ENCODE measurements at regions not wholly inside any gene's neighbourhood (a gene's known extent, or its start where the extent isn't known, plus 50 kb on each side); places are given as distances from the start of the nearest gene placed in this dataset.

DNA sequence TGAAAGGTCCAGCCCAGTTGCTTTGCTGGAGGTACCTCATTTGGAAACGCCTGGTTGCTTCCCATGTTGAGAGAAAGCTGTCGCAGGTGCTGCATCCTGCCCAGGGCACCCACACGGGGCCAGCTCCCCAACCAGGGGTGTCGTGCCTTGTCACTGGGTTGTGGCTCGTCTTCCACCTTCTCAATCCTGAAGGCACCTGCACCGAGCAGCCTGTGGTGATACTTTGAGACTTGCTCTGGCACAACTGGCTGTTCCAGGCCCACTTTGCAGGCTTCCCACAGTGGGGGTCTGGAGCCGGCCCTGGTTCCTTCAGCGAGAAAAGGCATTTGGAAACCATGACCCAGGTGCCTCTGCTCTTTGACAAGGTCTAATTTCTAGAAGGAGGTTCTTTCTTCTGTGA is 197.3 kb upstream of the PPP2R2D start:
- H3K9me3 Mint-ChIP-seq, result peaks cover 11% of the 10 kb centered on the region
- H3K36me3 Mint-ChIP-seq (ENCODE audit: low read depth), result no peaks in the 10 kb centered on the region
- no peak overlapping the region for H3K27ac Mint-ChIP-seq
- no peak for DNase-seq
- no peaks in the 10 kb centered on the region for H3K4me1 Mint-ChIP-seq (ENCODE audit: low read depth)
- peaks cover 12% of the 10 kb centered on the region for H3K27me3 Mint-ChIP-seq
- no peak overlapping the region for H3K4me3 Mint-ChIP-seq

DNA sequence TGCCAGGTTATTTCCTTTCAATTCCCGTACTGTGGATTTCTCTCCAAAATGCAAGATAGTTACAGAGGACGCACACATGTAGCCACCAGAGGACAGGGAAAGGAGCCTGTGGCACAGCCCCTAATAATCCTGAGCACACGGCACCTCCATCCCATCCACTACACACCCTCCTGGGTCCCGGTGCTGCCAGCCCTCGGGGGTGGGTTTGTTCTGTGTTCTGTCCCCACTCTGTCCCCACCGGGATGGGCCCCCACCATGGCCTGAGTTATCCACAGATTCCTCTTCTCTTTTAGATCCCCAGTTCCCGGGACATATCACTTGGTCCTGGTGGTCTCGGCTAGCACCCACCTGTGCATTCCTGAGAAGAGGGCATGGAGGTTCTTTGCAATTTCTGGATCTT is 196.9 kb upstream of the PPP2R2D start:
- DNase-seq, result no peak
- no peaks in the 10 kb centered on the region for H3K4me1 Mint-ChIP-seq (ENCODE audit: low read depth)
- no peak overlapping the region for H3K4me3 Mint-ChIP-seq
- H3K27me3 Mint-ChIP-seq, result peaks cover 12% of the 10 kb centered on the region
- no peaks in the 10 kb centered on the region for H3K36me3 Mint-ChIP-seq (ENCODE audit: low read depth)
- no peak overlapping the region for H3K27ac Mint-ChIP-seq
- H3K9me3 Mint-ChIP-seq, result peaks cover 11% of the 10 kb centered on the region

DNA sequence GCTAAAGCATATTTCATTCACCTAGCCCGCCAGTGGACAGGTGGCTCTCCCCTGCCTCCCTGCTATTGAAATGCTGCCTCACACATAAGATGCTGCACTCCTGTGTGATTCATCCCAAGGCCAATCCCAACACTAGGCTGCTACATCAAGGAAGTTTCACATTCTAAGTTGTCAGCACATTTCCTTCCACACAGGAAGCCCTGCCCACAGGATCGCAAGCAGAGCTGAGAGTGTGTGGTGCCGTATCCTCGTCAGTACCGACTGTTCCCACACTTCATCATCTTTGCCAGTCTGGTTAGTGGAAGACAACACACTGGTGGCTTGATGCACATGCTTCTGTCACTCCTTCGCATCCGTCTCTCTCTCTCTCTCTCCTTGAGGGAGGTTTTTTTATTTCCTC is 194.3 kb upstream of the PPP2R2D start:
- H3K27me3 Mint-ChIP-seq, result peaks cover 8% of the 10 kb centered on the region
- no peaks in the 10 kb centered on the region for H3K36me3 Mint-ChIP-seq (ENCODE audit: low read depth)
- H3K4me1 Mint-ChIP-seq (ENCODE audit: low read depth), result no peaks in the 10 kb centered on the region
- H3K4me3 Mint-ChIP-seq, result no peak overlapping the region
- no peak overlapping the region for H3K27ac Mint-ChIP-seq
- no peak for DNase-seq
- peaks cover 11% of the 10 kb centered on the region for H3K9me3 Mint-ChIP-seq

DNA sequence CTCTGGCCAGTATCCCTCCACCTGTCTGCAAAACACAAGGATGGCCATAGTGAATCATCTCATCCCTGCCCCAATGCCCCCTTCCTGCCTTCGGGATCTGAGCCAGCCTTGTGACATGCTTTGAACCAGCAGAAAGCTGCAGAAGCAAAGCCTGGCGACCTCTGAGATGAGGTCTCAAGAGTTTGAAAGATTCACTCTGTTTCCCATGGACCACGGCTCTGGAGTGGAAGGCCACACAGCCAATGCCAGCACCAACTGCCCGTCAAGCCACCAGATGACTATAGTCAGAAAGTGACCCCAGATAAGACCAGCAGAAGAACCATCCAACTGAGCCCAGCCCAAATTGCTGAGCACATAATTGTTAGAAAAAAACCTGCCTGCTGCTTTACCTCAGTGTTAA is 193.9 kb upstream of the PPP2R2D start:
- no peaks in the 10 kb centered on the region for H3K36me3 Mint-ChIP-seq (ENCODE audit: low read depth)
- no peak for DNase-seq
- no peak overlapping the region for H3K27ac Mint-ChIP-seq
- H3K27me3 Mint-ChIP-seq, result peaks cover 8% of the 10 kb centered on the region
- H3K9me3 Mint-ChIP-seq, result peaks cover 11% of the 10 kb centered on the region
- H3K4me3 Mint-ChIP-seq, result no peak overlapping the region
- H3K4me1 Mint-ChIP-seq (ENCODE audit: low read depth), result no peaks in the 10 kb centered on the region

DNA sequence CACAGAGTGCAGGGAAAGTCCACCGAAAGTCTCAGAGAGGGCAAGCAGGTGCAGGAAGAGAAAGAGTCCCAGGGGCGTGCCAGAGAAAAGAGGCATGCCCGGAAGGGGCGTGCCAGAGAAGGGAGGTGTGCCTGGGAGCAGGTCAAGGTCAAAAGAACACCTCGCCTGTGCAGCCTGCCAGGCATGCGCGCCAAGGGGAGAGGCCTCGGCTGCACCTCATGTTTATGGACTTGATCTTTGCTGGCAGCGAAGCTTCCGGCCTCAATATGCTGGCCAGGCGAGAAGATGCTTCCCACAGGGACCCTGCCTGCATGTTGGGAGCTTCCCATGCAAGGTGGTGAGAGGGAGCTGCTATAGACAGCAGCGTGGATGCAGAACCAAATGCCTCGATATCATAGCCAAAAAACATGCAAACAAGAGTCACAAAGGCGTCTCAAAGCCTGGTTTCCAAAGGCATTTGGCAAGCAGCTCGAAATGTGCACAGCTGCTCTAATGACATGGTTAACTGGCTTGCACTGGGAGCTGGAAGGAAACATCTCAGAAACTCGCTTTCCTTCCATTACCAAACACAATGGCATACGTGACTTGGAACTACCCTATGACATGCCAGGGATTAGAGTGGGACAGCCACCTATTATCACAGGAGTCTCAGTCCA is 192.5 kb upstream of the PPP2R2D start:
- Mint-ChIP-seq H3K27ac (no peak overlapping the region), H3K27me3 (peaks cover 8% of the 10 kb centered on the region), H3K36me3 (ENCODE audit: low read depth) (no peaks in the 10 kb centered on the region), H3K4me3 (no peak overlapping the region), H3K4me1 (ENCODE audit: low read depth) (no peaks in the 10 kb centered on the region), H3K9me3 (peaks cover 11% of the 10 kb centered on the region)
- no peak for DNase-seq

- Mint-ChIP-seq H3K27ac (no peak overlapping the region), H3K27me3 (peaks cover 9% of the 10 kb centered on the region), H3K9me3 (peaks cover 11% of the 10 kb centered on the region), H3K4me3 (no peak overlapping the region), H3K36me3 (ENCODE audit: low read depth) (no peaks in the 10 kb centered on the region), H3K4me1 (ENCODE audit: low read depth) (no peaks in the 10 kb centered on the region)
- no peak for DNase-seq
Measured at GRCh38 chr10:131710142-131710861, 190.5 kb upstream of the PPP2R2D start.

DNA sequence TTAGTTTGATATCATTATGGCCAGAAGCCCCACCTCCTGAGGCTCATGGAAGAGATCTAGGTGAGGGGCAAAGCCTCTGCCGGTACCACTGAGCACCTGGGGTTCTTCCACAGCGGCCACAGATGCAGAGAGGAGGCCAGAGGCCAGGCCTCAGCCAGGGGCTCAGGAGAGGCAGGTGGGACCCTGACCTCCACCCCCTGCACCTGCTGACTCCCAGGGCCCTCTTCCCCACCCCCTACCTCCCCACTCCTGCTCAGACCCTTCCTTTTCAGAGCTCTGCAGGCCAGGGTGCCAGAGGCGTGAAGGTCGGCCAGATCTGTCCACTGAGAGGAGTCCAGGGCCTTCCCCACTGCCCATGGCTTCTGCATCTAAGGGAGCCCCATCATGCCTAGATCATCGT is 178.7 kb upstream of the PPP2R2D start:
- no peak overlapping the region for H3K27ac Mint-ChIP-seq

DNA sequence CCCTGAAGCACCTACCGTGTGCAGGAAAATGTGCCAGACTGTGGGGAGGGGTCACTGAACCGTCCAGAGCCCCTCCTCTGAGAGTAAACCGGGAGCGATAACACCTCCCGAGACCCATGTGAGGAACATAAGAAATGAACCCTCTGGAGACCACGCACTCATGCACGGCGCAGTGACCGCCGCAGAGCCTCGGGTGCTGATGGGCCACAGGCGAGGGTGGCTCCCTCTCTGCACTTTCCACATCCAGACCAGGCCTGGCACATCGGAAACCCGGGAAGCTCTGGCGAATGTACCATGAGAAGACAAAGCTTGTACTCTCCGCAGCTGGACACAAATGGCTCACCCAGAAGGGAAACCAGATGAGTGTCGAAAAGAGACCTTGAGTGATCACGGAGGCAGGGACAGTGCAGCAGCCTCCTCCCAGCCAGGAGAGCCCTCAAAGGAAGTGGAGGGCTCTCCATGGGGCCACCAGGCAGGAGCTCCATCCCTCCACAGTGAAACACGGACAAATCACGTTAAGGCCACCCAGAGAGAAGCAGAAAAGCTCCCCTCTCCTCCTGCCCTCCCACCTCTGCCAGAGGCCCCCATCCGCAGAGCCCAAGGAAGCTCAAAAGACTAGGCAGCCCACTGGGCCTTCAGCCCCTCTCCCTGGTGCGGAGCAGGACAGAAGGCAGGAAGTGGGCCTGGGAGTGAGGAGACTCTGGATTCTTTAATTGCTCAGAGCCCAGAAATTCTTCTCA is 178.1 kb upstream of the PPP2R2D start:
- H3K27me3 Mint-ChIP-seq, result peaks cover 20% of the 10 kb centered on the region
- no peak overlapping the region for H3K27ac Mint-ChIP-seq
- DNase-seq, result no peak

More for the DNA sequence above, 178.7 kb upstream of the PPP2R2D start:
- H3K4me3 Mint-ChIP-seq, result no peak overlapping the region
- DNase-seq, result no peak
- no peaks in the 10 kb centered on the region for H3K9me3 Mint-ChIP-seq
- H3K36me3 Mint-ChIP-seq (ENCODE audit: low read depth), result no peaks in the 10 kb centered on the region
- H3K27me3 Mint-ChIP-seq, result peaks cover 15% of the 10 kb centered on the region
- peaks cover 2% of the 10 kb centered on the region for H3K4me1 Mint-ChIP-seq (ENCODE audit: low read depth)

GRCh38 chr10:131723297-131724168 is 177.3 kb upstream of the PPP2R2D start:
- H3K27ac Mint-ChIP-seq, result no peak overlapping the region
- no peaks in the 10 kb centered on the region for H3K9me3 Mint-ChIP-seq
- H3K36me3 Mint-ChIP-seq (ENCODE audit: low read depth), result no peaks in the 10 kb centered on the region
- peaks cover 21% of the 10 kb centered on the region for H3K27me3 Mint-ChIP-seq
- DNase-seq, result no peak
- H3K4me3 Mint-ChIP-seq, result no peak overlapping the region
- H3K4me1 Mint-ChIP-seq (ENCODE audit: low read depth), result peaks cover 2% of the 10 kb centered on the region

More for the DNA sequence above, 178.1 kb upstream of the PPP2R2D start:
- no peak overlapping the region for H3K4me3 Mint-ChIP-seq
- H3K4me1 Mint-ChIP-seq (ENCODE audit: low read depth), result peaks cover 2% of the 10 kb centered on the region
- H3K36me3 Mint-ChIP-seq (ENCODE audit: low read depth), result no peaks in the 10 kb centered on the region
- H3K9me3 Mint-ChIP-seq, result no peaks in the 10 kb centered on the region

DNA sequence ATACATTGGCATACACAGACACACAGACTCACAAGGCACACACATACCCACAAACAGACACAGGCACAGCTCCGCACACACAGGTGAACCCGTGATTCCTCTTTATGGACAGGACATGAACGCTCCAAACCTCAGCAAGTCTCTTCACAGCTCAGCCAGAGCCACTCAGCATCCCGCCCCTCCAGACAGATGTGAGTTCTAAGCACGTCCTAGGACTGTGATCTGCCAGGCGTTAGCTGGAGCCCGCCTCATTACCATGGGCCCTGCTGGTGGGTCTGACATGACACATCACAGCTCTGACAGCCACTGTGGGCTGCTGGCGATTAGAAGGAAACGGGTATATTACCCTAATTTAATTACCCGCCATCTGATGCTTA is 176.7 kb upstream of the PPP2R2D start:
- no peak overlapping the region for H3K27ac Mint-ChIP-seq
- H3K27me3 Mint-ChIP-seq, result peaks cover 21% of the 10 kb centered on the region
- no peak for DNase-seq
- no peaks in the 10 kb centered on the region for H3K9me3 Mint-ChIP-seq
- no peaks in the 10 kb centered on the region for H3K36me3 Mint-ChIP-seq (ENCODE audit: low read depth)
- H3K4me3 Mint-ChIP-seq, result no peak overlapping the region
- peaks cover 2% of the 10 kb centered on the region for H3K4me1 Mint-ChIP-seq (ENCODE audit: low read depth)

DNA sequence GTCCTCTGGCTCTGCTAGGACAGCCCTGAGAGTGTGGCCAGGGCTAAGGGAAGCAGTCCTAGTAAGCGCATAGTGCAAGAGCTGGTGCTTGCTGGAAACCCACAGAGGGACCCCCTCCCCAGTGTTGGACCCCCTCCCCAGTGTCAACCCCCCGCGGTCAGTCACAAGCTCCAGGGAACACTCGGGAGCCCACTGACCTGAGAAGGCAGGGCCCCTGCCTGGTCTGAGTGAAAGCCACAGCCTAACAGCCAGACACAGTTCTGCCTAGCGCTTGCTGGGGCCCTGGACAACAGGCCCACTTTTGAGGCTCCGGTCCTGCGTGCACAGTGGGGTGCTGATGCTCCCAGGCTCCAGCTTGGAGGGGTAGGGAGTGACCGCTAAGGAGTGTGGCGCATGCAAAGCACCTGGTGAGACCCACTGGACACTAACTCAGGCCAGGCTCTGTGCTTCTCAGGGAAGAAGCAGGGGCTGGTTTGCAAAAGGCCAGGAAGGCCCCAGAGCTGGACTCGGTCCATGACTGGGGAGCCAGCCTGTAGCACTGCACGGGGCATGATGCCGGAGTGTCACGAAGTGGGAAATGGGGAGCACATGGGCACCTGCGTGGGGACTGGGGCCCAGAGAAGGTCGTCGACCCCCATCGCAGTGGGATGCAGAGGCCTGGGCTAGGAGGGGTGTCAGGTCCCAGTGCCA is 175.8 kb upstream of the PPP2R2D start:
- Mint-ChIP-seq H3K4me3 (no peak overlapping the region), H3K27ac (no peak overlapping the region), H3K36me3 (ENCODE audit: low read depth) (no peaks in the 10 kb centered on the region), H3K27me3 (peaks cover 21% of the 10 kb centered on the region), H3K9me3 (no peaks in the 10 kb centered on the region), H3K4me1 (ENCODE audit: low read depth) (peaks cover 2% of the 10 kb centered on the region)
- DNase-seq, result no peak

GRCh38 chr10:131725581-131726069 is 175.2 kb upstream of the PPP2R2D start:
- H3K4me3 Mint-ChIP-seq, result no peak overlapping the region
- peaks cover 21% of the 10 kb centered on the region for H3K27me3 Mint-ChIP-seq
- no peaks in the 10 kb centered on the region for H3K9me3 Mint-ChIP-seq
- no peaks in the 10 kb centered on the region for H3K36me3 Mint-ChIP-seq (ENCODE audit: low read depth)
- H3K27ac Mint-ChIP-seq, result no peak overlapping the region
- peaks cover 2% of the 10 kb centered on the region for H3K4me1 Mint-ChIP-seq (ENCODE audit: low read depth)
- DNase-seq, result no peak

DNA sequence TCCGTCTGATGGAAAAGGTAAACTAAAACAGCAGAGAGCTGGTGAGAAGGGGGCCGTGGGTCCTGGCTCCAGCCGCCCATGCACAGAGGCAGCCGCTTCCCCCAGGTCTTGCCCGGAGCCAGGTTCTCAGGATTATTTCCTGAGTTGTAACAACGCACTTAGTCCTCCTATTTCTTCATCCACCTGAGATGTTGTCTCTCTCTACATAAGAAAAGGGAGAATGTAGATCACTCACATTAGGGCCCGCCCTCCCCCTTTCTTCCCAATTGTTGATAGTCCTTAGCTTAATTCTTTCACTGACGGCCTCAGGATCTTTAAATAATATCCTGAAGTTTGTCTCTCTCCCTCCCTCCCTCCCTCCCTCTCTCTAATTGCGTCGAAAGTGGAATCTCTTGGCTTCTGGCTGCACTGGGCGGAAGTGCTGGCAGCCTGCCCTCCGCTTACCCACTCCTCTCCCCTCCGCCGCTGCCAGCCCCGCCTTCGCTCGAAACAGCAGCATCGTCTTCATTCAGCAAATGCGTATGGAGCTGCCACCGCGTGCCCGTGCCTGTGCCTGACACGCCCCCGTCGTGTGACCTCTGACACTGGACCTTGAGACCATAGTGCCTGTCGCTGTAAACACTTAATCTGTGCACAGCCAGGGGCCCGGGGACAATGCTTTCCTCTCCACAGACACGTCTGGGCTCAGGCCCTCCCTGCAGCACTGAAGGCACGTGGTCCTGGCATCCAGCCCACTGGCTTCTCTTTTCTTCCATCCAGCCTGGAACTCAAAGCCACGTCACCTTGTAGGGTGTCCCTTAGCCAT is 174.5 kb upstream of the PPP2R2D start:
- no peak overlapping the region for H3K4me3 Mint-ChIP-seq
- H3K36me3 Mint-ChIP-seq (ENCODE audit: low read depth), result no peaks in the 10 kb centered on the region
- no peaks in the 10 kb centered on the region for H3K9me3 Mint-ChIP-seq
- peaks cover 21% of the 10 kb centered on the region for H3K27me3 Mint-ChIP-seq
- DNase-seq, result no peak
- no peak overlapping the region for H3K27ac Mint-ChIP-seq
- H3K4me1 Mint-ChIP-seq (ENCODE audit: low read depth), result peaks cover 2% of the 10 kb centered on the region
